H1 (cell line): ENCODE measurements at regions not wholly inside any gene's neighbourhood (a gene's known extent, or its start where the extent isn't known, plus 50 kb on each side); places are given as distances from the start of the nearest gene placed in this dataset.

Experiments
- CHD1 ChIP-seq: IDR thresholded peaks from 2 replicates; pipeline ENCODE4 v1.6.1; 2012; ENCODE audit warnings: low read depth, low read length, improper control_type of control experiment
- HDAC6 ChIP-seq: IDR thresholded peaks from one replicate; pipeline ENCODE4 v1.7.1; 2012; ENCODE audit warnings: low read depth, mild to moderate bottlenecking, inconsistent platforms, low read length, moderate library complexity
- MAX ChIP-seq: IDR thresholded peaks from 2 replicates; pipeline ENCODE4 v1.6.1; 2012; ENCODE audit warnings: inconsistent platforms
- SIX5 ChIP-seq: IDR thresholded peaks from 2 replicates; pipeline ENCODE4 v1.6.1; 2011; ENCODE audit warnings: mild to moderate bottlenecking, low read depth, low read length

- TF ChIP-seq SIX5 = no peak
- no peak for TF ChIP-seq HDAC6
- no peak for TF ChIP-seq MAX
- TF ChIP-seq CHD1 = no peak
- TF ChIP-seq, all 59 proteins: peak for 0
These were observed 188.8 kb downstream of the EN1 start (continued) for GRCh38 chr2:118658596-118659198.
